DND-41 (cell line): ENCODE measurements at regions not wholly inside any gene's neighbourhood (a gene's known extent, or its start where the extent isn't known, plus 50 kb on each side); places are given as distances from the start of the nearest gene placed in this dataset.

Experiments
- ATAC-seq: fragments of 200-7000 bp; cut with Tn5 transposase; 3 replicates; pipeline ENCODE4 v1.9.1; 2021; ENCODE audit warnings: low read depth; ENCODE audit not compliant: insufficient read depth
- DNase-seq: peaks from one replicate; pipeline ENCODE4 v3.0.0-alpha.2; 2020
- H2AFZ ChIP-seq: 2 replicates; pipeline ENCODE4 v1.6.0; 2012; ENCODE audit warnings: low read depth, low read length
- H3K27ac ChIP-seq: 2 replicates; pipeline ENCODE4 v1.5.1; 2012; ENCODE audit warnings: low read length, inconsistent platforms
- H3K27me3 ChIP-seq: fragments of 200-600 bp; sonication (generic); 2 replicates; pipeline ENCODE4 v1.6.0; 2012; ENCODE audit warnings: low read length, mild to moderate bottlenecking, inconsistent platforms; ENCODE audit not compliant: insufficient read depth, poor library complexity
- H3K36me3 ChIP-seq: 2 replicates; pipeline ENCODE4 v1.5.1; 2012; ENCODE audit warnings: low read length, inconsistent platforms; ENCODE audit not compliant: insufficient read depth
- H3K4me1 ChIP-seq: 2 replicates; pipeline ENCODE4 v1.5.1; 2012; ENCODE audit warnings: mild to moderate bottlenecking, low read length; ENCODE audit not compliant: insufficient read depth
- H3K4me2 ChIP-seq: 2 replicates; pipeline ENCODE4 v1.6.0; 2012; ENCODE audit warnings: mild to moderate bottlenecking, moderate library complexity, low read length, inconsistent platforms; ENCODE audit not compliant: insufficient read depth
- H3K4me3 ChIP-seq, 2 experiments: fragments of 200-600 bp in 1 of 2; shearing (Covaris generic) in 1 of 2; 2 replicates each; pipeline ENCODE4 v1.5.1; 2012 to 2016; ENCODE audit warnings: inconsistent platforms in 2 of 2, low read length in 2 of 2, mild to moderate bottlenecking in 2 of 2, low read depth in 1 of 2, moderate library complexity in 1 of 2
- H3K79me2 ChIP-seq: 2 replicates; pipeline ENCODE4 v1.6.0; 2012; ENCODE audit warnings: low read length, inconsistent platforms; ENCODE audit not compliant: insufficient read depth
- H3K9ac ChIP-seq: 2 replicates; pipeline ENCODE4 v1.6.0; 2012; ENCODE audit warnings: low read depth, mild to moderate bottlenecking, inconsistent platforms, low read length, moderate library complexity
- H3K9me3 ChIP-seq: 2 replicates; pipeline ENCODE4 v1.5.1; 2012; ENCODE audit warnings: low read length, moderate library complexity, mild to moderate bottlenecking, inconsistent platforms; ENCODE audit not compliant: insufficient read depth, severe bottlenecking
- H4K20me1 ChIP-seq: 2 replicates; pipeline ENCODE4 v1.6.0; 2012; ENCODE audit warnings: low read length; ENCODE audit not compliant: insufficient read depth
- CTCF ChIP-seq: IDR thresholded peaks from 2 replicates; pipeline ENCODE4 v1.5.1; 2012; ENCODE audit warnings: borderline replicate concordance, low read length, moderate library complexity, mild to moderate bottlenecking; ENCODE audit not compliant: poor library complexity, severe bottlenecking; ENCODE audit errors: extremely low read depth
- EZH2 ChIP-seq: IDR thresholded peaks from 3 replicates; pipeline ENCODE4 v1.6.1; 2012; ENCODE audit warnings: borderline replicate concordance, low read depth, mild to moderate bottlenecking, moderate library complexity, low read length, inconsistent platforms; ENCODE audit not compliant: severe bottlenecking

- H3K9ac ChIP-seq, result no peak overlapping the region
- no peaks in the 10 kb centered on the region for H3K4me1 ChIP-seq
- ATAC-seq (no peak), DNase-seq (no peak)
- no peaks in the 10 kb centered on the region for H3K27me3 ChIP-seq
- no peak overlapping the region for H3K4me3 ChIP-seq
- H3K27ac ChIP-seq, result no peak overlapping the region
- no peak overlapping the region for H3K4me2 ChIP-seq
- TF ChIP-seq CTCF (no peak), EZH2 (no peak)
- no peaks in the 10 kb centered on the region for H4K20me1 ChIP-seq
- no peak overlapping the region for H2AFZ ChIP-seq
- no peaks in the 10 kb centered on the region for H3K9me3 ChIP-seq
- H3K79me2 ChIP-seq, result no peaks in the 10 kb centered on the region
- H3K36me3 ChIP-seq, result no peaks in the 10 kb centered on the region
Observed at GRCh38 chr12:102618197-102618877, 138.0 kb upstream of the IGF1 start.

GRCh38 chr12:102616692-102617091 lies 136.3 kb upstream of the IGF1 start:
- no peak overlapping the region for H3K4me2 ChIP-seq
- ATAC-seq (no peak), DNase-seq (no peak)
- no peak overlapping the region for H2AFZ ChIP-seq
- no peaks in the 10 kb centered on the region for H3K27me3 ChIP-seq
- no peaks in the 10 kb centered on the region for H3K4me1 ChIP-seq
- no peaks in the 10 kb centered on the region for H3K79me2 ChIP-seq
- H3K27ac ChIP-seq, result no peak overlapping the region
- no peak overlapping the region for H3K4me3 ChIP-seq
- no peaks in the 10 kb centered on the region for H3K9me3 ChIP-seq
- TF ChIP-seq EZH2 (no peak), CTCF (no peak)
- no peaks in the 10 kb centered on the region for H4K20me1 ChIP-seq
- H3K9ac ChIP-seq, result no peak overlapping the region
- H3K36me3 ChIP-seq, result no peaks in the 10 kb centered on the region

GRCh38 chr12:102611995-102612394 lies 131.6 kb upstream of the IGF1 start:
- TF ChIP-seq CTCF (no peak), EZH2 (no peak)
- no peaks in the 10 kb centered on the region for H3K27me3 ChIP-seq
- H3K4me1 ChIP-seq, result no peaks in the 10 kb centered on the region
- H3K79me2 ChIP-seq, result no peaks in the 10 kb centered on the region
- H3K4me3 ChIP-seq, result no peak overlapping the region
- no peak overlapping the region for H3K27ac ChIP-seq
- no peak overlapping the region for H3K9ac ChIP-seq
- H3K36me3 ChIP-seq, result no peaks in the 10 kb centered on the region
- ATAC-seq (no peak), DNase-seq (no peak)
- H2AFZ ChIP-seq, result no peak overlapping the region
- no peaks in the 10 kb centered on the region for H4K20me1 ChIP-seq
- H3K9me3 ChIP-seq, result no peaks in the 10 kb centered on the region
- H3K4me2 ChIP-seq, result no peak overlapping the region
